AG08396 (cell line): ENCODE measurements at regions not wholly inside any gene's neighbourhood (a gene's known extent, or its start where the extent isn't known, plus 50 kb on each side); places are given as distances from the start of the nearest gene placed in this dataset.
A peak's percentile ranks its signal among the peaks of the same experiment; 100 is the strongest.

Source experiments
- DNase-seq: peaks from one replicate; pipeline ENCODE4 v3.0.0; 2012; ENCODE audit warnings: low spot score, mixed read lengths

- no peak for DNase-seq
These were observed 243.3 kb downstream of the ZNF674 start for GRCh38 chrX:46301903-46302302.

- DNase-seq, result peak; percentile 56
These were observed 246.4 kb downstream of the ZNF674 start for GRCh38 chrX:46298821-46299220.

GRCh38 chrX:46295963-46296362 is 249.3 kb downstream of the ZNF674 start:
- no peak for DNase-seq

- DNase-seq, result no peak
These were observed 251.0 kb downstream of the ZNF674 start for GRCh38 chrX:46294234-46294633.

- DNase-seq, result peak; percentile 59
These were observed 265.3 kb downstream of the ZNF674 start for GRCh38 chrX:46279925-46280313.

- DNase-seq, result no peak
These were observed 265.9 kb downstream of the ZNF674 start for GRCh38 chrX:46279214-46279924.

- no peak for DNase-seq
These were observed 266.6 kb downstream of the ZNF674 start for GRCh38 chrX:46278572-46278971.

GRCh38 chrX:46268412-46268811 is 276.8 kb downstream of the ZNF674 start:
- no peak for DNase-seq

GRCh38 chrX:46263494-46263893 is 281.7 kb downstream of the ZNF674 start:
- DNase-seq, result no peak

GRCh38 chrX:46262304-46262703 is 282.9 kb downstream of the ZNF674 start:
- DNase-seq, result no peak

- no peak for DNase-seq
These were observed 284.7 kb downstream of the ZNF674 start for GRCh38 chrX:46260499-46260898.

- no peak for DNase-seq
These were observed 286.9 kb downstream of the ZNF674 start for GRCh38 chrX:46258356-46258755.

- no peak for DNase-seq
These were observed 287.8 kb downstream of the ZNF674 start for GRCh38 chrX:46257451-46257879.

GRCh38 chrX:46256875-46257274 is 288.3 kb downstream of the ZNF674 start:
- DNase-seq, result no peak

GRCh38 chrX:46255046-46255445 is 290.2 kb downstream of the ZNF674 start:
- DNase-seq, result no peak

- DNase-seq, result no peak
These were observed 290.6 kb downstream of the ZNF674 start for GRCh38 chrX:46254641-46255040.

GRCh38 chrX:46251755-46252154 is 293.5 kb downstream of the ZNF674 start:
- no peak for DNase-seq

GRCh38 chrX:46250151-46250550 is 295.1 kb downstream of the ZNF674 start:
- DNase-seq, result no peak

- no peak for DNase-seq
These were observed 297.8 kb downstream of the ZNF674 start for GRCh38 chrX:46247456-46247855.

- no peak for DNase-seq
These were observed 300.8 kb downstream of the ZNF674 start for GRCh38 chrX:46244451-46244850.

- DNase-seq, result no peak
These were observed 308.8 kb downstream of the ZNF674 start for GRCh38 chrX:46236411-46236810.

GRCh38 chrX:46235778-46236177 is 309.4 kb downstream of the ZNF674 start:
- DNase-seq, result no peak

- no peak for DNase-seq
These were observed 310.4 kb downstream of the ZNF674 start for GRCh38 chrX:46234775-46235174.

- no peak for DNase-seq
These were observed 316.8 kb downstream of the ZNF674 start for GRCh38 chrX:46228389-46228788.
